Breast epithelium (tissue), 3 donors: ENCODE measurements at regions not wholly inside any gene's neighbourhood (a gene's known extent, or its start where the extent isn't known, plus 50 kb on each side); places are given as distances from the start of the nearest gene placed in this dataset.

ENCODE experiments used
- CTCF ChIP-seq, 3 donors: fragments of 450-650 bp; IDR thresholded peaks; one replicate each; pipeline ENCODE4 v1.5.1; 2016 to 2017; ENCODE audit warnings: antibody characterized with exemption in 3 of 3, mild to moderate bottlenecking in 3 of 3, moderate library complexity in 3 of 3
- POLR2A ChIP-seq: fragments of 450-650 bp; IDR thresholded peaks from one replicate; pipeline ENCODE4 v1.6.1; 2016; ENCODE audit warnings: antibody characterized with exemption, mild to moderate bottlenecking, moderate library complexity

- TF ChIP-seq POLR2A (no peak), CTCF (IDR thresholded peaks at IDR 0.05) (no peak)
Observed at GRCh38 chr12:46470036-46470627, 97.6 kb upstream of the SLC38A2 start.
